DMS114 treated with DMSO at 0.1 percent for 48 hours (cell line): ENCODE measurements at regions not wholly inside any gene's neighbourhood (a gene's known extent, or its start where the extent isn't known, plus 50 kb on each side); places are given as distances from the start of the nearest gene placed in this dataset.

Experiments
- DNase-seq: peaks from one replicate; lab custom pipeline; 2025; ENCODE audit not compliant: unreplicated experiment; lab: John Stamatoyannopoulos, UW

DNA sequence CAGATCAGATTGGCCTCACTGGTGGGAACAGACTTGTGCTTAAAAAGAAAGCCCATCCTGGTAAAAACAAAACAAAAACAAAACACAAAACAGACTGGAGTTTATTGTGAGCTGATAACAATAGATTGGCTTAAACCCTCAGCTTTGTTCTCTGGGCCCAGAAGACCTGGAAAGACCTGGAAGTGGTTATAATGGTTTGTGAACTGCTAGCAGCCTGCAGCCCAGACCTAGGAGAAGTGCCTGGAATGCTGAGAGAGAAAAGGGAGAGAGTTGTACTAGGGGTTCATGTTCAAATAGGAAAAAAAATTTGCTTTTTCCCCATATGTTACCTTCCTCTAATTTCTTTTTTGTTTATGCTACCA lies 396.6 kb downstream of the DMAC1 start:
- DNase-seq: no peak

DNA sequence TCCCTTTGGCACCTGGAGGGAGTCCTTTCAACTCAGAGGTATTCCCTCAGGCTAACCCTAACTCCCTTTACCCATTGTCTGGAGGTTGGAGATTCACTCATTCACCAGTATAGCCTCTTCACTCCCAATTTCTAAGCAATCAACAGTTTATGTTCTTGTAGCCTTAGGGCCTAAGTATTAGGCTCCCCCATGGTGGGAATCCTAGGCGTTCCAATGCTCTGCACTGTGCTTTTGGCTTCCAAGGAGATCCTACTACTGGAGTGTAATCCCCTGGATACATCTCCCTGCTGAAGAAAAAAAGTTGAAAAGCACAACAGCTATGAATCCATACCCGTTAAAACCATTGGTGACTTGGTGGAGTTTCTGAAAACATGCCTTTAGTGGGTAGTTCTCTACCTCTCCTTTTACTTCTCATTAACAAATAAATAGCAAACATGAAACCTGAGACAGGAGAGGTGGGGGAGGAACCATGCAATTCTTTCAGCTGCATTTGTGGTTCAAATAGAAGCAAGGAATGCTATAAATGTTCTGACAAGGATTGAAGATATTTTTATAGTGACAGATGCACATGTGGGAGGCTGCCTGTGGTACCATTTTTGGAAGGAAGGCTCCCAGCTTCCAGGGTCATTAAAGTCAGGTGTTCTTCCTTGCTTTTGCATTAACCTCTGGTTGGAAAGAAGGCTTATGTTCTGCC lies 397.1 kb downstream of the DMAC1 start:
- no peak for DNase-seq

DNA sequence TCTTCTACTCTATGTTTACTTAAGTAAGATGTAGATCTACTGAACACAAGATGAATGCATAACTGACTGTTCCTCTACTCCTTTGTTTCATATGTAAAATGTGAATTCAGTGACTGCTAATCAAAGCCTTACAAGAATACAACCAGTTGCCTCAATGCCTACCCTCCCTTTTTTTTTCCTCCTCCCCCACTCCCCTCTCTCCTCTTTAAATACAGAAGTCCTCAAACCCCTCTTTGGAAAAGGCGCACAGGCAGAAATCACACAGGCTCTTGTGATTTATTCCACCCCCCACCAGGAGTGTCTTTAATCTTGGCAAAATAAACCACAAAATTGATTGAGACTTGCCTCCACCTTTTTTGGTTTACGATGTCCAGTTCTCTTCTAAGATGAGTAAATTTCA lies 398.5 kb downstream of the DMAC1 start:
- DNase-seq: no peak

DNA sequence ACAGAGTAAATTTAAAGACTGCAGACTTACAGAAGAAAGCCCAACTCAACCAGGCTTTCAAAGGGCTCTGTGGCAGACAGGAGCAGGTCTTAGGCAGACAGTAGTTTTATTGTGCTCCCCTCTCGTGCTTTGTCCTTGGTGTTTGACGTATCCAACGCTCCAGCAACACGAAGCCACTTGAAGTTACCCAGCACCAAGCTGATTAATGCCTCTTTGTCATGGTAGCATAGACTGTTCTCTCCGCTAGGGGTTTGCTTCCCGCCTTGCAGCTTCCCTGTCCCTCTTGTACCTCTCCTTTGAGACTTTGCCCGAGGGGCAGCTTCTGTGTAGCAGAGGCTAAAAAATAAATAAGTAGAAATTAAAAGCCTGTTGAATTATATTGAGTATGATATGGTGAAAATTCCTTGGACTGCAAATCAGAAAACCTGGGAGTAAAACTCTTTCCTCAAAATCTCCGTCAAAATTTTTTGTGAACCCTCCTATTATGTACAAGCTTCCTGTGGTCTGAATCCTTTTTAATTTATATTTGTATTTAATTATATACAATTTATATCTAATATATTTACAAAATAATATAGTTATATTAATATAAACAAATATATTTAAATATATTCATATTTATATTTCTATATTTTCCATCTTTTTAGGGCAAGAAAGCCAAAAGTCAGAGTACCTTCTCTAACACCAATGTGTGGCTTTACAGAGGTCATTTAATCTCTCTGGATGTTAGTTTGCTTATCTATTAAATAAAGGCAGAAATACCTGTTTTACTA lies 405.4 kb downstream of the DMAC1 start:
- DNase-seq: no peak

DNA sequence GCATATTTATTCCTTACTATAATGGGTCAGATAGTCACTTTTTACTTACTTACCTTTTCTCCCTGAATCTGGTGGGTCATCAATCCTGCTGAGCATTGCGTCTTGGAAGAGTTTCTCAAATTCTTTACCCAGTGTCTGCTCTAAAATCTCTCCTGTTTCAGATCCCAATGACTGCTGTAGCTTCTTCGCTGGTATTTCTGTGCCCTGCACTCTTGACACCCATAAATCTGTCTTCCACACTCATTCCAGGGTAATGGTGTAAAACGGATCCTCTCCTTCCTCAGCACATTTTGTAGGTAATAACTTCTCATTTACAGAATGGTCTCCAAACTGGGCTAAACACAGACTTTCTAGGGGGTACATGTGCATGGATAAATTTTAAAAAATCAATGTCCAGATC lies 407.4 kb downstream of the DMAC1 start:
- DNase-seq: no peak

DNA sequence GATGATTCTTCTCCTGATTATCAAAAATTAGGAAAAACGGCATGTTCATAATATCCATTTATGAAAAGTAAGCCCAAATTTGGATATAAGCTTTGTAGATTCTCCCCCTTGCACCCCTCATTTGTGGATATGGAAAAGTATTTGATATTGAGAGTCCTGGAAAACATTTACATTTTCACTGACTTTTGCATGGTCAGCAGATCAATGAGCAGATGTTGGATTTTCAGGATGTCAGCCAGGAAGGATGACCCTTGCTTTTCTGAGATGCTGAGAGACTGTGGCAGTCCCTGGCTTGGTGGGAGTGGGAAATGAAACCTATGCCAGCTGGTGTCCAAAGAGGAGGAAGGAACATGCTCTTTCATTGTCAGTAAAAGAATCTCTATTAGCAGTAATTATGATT lies 410.8 kb downstream of the DMAC1 start:
- no peak for DNase-seq

DNA sequence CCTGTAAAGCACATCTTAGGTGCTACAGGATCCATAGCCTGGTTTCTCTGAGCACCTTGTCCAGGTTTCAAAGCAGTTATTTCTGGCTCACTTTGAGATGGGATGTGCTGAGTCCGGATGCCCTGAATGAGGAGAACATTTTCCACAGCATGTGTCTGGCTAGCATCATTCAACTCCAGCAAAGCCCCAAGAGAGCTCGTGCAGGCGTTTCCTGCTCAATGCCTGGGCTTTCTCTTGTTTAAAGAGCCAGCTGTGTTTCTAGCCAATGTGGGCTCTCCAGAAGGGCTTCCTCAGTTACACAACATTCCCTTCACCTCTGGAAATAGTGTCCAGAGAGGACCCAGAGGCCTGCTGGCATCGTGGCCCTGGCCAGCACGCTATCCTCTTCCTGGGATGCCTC lies 411.7 kb downstream of the DMAC1 start:
- DNase-seq: no peak

DNA sequence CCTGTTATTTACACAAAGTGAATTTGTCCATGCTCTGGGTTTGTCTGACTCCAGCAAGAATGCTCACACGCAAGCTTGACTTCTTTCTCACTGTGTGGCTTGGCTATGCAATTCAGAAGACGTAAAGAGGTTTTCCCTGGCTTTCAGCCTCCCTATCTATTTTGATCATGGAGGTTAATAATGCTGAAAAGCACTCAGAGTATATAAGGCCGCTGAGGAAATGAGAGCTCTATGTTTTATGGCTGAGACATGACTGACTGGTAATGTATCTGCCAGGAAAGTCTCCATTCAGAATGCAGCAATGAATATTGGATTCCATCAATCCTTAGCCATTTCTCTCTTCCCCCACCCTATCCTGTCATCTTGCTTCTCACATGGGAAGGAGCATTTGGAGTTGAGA lies 417.3 kb downstream of the DMAC1 start:
- DNase-seq: no peak

DNA sequence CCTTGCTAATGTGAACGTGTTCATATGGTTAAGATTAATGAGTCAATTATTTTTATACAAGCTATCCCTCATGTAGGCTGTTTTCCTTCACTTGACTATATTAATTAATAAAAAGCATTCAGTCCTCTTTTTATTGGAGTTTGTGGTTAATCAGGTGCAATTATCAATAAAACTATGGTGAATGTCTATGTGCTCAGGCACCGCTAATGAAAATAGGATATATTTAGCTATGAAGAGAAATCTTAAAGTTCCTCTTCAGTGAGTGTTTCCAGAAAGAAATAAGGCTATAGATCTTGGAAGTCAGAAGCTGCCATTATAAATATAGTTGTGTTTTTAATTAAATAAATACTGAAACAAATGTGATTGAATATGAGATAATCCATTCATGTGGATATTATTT lies 422.1 kb downstream of the DMAC1 start:
- DNase-seq: no peak

DNA sequence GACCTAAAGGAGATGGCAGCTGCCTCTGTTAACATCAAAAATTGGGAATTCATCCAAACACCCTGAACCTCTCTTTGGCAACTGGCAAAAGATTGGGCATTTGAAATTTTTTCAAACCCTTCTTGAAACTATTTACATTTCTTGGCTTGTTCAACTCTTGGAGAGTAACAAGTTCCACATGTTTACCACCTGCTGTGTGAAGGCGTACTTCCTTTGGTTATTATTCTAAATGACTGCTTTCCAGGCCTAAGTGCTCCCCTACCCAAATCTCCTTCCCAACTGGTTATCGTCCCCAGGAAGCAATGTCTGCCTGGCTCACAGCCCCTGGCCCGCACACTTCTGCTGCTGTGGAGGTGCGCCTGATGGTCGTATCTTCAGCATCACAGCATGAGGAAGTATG lies 422.7 kb downstream of the DMAC1 start:
- no peak for DNase-seq

DNA sequence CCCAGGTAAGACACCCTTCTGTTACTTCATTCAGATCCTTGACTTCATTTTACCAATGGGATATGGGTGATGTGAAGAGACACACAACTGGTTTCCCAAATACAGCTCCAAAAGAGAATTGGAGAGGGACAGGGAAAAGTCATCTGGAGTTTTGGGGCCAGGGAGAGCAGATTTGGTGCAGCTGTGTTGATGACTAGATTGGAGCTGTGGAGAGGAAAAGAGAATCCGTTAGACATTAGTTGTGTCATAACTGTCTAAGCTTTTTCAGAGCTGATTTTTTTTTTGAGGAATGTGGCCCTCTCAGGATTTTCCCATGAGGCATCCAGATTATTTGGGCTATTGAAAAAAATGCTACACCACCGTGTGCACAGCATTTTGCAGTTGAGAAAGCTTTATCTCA lies 423.4 kb downstream of the DMAC1 start:
- DNase-seq: no peak

DNA sequence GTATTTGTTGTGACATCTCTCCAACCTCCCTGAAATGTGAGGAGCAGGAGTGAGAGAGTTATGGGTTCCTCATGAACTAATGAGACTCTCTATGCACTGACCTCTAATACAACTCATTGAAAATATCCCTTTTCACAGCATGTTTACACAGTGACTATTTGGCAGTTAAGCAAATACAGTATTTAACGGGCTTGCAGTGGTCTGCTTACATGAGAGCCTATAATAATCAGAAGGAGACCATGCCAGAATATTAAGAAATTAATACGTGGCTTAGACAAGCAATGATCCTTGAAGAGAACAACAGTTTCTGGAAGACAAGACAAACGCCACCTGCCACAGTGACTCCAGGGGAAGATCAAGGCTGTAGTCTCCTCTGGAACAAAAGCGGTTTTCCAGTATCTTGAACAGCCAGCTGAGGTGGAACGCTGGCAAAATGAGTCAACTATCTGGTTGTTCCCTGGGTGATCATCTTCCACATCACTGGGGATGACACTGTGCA lies 424.5 kb downstream of the DMAC1 start:
- DNase-seq: no peak

DNA sequence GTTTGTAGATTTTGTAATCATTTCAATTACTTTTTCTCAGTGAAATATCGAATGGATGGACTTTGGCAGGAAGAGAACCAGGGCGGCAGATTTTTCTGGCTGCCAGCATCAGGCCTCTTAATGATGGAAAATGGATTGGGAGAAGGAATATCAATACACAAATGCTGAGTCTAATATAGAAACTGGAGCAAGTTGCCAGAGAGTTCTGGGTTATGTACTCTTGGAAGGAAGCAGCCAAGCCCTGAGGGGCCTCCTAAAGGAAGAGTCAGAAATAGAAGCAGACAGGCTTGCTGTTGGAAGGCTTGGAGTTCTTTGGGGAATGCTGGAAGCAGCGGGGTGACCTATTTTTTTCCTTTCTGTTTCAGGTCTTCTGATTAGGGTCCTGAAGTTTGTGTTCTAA lies 428.6 kb downstream of the DMAC1 start:
- DNase-seq: no peak

DNA sequence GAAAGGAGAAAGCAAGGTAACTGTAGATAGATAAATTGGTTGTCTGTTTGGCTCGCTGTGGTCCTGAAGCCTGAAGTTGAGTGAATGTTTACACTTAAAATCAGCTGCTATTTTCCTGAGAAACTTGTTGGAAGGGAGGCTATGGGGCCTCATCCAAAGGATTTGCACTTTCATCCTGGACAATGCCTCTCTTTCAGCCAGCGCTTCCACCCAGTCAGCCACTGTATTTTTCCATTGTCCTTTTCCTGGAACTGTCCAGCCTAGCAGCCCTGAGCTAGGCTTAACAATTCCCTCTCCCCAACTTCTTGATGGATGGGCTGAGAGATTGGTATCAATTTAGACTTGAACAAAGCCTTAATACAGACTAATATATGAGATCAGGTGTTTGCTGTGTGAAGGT lies 429.2 kb downstream of the DMAC1 start:
- DNase-seq: no peak

DNA sequence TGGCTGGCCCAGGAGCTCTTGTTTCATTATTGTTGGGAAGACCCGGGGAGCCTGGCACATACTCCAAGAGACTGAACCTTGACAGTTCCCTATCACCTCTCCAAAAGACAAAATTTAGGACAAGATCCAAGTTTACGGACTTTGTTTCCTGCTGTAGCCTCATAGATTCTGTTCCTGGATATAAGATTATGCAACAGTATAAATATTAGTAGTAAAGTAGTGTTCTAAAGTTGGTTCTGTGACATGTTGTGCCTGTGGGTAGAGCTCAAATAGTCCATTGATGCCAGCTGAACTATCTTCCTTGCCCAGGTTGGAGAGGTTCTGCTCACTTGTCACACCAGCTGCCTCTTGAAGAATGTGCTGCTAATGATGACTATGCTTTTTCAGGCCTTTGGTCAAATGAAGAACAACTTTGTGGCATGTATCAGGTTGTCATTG lies 430.2 kb downstream of the DMAC1 start:
- no peak for DNase-seq

DNA sequence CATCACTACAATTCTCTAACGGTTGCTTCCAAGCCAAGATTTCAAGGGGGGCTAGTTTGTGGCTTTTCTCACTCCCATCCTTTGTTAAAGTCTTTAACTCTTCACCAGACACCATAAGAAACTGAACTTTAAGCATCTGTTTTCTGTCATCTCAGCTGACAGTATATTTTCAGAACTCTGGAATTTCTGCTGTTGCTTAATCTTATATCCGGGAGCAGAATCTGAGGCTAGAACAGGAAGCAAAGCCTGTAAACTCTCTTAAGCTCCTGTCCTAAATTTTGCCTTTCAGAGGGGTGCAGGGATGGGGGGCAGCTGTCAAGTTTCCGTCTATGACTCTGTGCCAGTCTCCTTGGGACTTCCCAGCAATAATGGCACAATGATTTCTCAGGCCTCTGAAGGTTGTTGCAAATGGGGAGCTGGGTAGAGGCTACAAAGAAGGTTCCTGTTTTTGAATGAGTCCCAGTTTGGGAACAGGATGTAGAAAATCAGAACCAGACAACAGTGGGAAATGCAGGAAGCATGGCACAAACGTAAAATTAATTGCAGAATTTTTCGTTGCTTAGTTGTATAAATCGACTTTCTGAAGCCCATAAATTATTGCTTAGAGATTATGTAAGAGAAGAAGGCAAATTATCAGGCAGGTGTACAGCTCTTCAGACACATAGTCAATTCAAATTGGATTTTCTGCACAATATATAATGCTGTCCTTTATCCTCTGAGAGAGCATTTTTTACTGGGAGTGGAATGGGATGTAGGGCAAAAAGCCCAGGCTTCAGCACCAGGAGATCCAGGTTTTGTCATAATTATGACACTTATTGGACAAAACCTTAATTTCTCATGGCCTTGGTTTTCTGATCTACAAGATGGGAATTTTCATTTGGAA lies 430.9 kb downstream of the DMAC1 start:
- no peak for DNase-seq

DNA sequence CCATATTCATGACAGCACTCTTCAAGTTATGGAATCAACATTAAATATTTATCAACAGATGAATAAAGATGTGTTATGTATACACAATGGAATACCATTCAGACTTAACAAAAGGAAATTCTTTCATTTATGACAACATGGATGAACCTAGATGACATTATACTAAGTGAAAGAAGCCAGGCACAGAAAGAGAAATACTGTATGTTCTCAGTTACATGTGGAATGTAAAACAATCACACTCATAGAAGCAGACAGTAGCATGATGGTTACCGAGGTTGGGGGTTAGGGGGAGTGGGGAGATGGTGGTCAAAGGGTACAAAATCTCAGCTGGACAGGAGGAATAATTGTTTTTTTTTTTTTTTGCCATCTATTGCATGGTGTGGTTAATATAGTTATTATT lies 431.9 kb downstream of the DMAC1 start:
- DNase-seq: no peak

DNA sequence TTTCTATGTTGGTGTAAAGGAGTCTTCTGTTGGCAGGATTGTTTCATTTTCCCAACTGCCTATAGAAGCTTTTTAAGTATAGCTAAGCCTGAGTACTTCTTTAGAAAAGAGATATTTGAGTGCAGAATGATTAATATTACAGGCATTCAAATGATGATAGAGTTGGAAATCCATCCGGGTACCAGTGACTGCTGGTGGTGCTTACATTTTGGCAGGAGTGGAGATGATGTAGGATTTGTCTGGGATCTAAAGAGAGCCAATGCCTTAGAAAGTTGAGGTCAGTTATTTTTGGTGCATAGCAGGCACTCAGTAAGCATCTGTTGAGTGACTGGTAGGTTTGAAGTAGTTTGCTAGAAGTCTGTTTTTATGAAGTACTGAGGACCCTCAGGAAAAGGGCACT lies 433.5 kb downstream of the DMAC1 start:
- no peak for DNase-seq

DNA sequence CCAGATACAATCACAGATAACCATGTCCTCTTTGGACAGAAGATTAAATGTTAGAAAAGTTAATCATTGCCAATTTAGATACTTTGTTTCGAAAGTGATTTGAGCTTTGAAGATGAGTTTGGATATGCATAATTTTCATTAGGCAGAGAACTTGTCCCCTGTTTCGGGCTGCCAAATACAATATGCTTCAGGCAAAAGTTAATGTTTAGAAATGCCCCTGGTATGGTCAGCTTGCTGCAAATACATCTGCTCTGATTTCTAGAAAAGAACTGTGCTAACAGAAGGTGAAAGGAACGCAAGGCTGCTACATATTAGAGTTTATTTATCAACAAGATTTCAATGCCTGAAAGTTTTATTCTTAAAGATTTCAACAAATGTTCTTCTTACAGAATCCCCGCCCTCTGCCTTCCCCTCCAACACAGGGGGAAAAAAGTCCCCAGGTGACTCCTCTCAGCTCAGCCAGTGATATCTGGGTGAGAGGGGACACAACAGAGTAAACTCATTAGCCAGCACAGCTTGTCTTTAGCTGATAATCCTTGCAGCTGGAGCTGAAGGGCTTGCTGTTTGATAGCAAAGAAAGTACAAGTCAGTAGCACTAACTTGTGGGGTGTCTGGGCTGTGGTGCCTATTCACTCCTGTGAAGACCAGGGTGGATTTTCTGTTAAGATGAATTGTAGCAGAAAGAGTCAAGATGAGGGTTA lies 435.7 kb downstream of the DMAC1 start:
- DNase-seq: no peak

DNA sequence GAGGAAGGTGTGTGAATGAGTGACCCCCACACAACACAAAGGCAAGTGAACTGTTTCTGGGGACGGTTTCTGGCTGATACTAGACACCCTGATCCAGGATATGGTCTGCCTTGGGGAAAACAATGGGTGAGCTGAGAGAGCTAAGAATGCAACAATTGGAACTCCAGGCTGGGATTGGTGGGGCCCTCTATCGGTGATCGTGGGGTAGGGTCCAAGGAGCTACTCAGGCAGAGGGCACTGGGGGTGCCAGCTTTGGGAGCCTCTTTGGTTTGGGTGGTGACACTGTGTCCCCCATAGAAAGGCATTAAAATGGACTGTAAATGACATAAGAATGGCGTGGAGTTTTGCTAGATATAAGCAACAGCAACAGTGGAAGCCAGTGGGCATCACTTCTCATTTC lies 439.1 kb downstream of the DMAC1 start:
- no peak for DNase-seq

DNA sequence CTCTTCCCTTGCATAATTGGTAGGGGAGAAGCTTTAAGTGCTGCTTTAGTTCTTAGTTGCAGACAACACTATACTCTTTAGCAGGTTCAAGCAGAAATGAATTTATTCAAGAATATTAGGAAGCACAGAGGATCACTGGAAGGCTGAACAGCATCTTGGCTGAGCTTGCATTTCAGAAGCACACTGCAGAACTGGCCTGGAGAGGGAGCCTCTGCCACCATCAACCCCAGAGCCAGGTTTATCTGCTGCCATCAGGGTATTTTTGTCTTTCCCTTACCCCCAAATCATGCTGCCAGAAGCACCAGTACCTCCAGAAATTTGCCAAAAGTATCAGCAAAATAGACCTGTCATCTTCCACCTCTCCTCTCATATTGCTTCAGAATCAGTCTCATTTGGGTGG lies 440.7 kb downstream of the DMAC1 start:
- no peak for DNase-seq
